GM23338 (cell line): ENCODE measurements at regions not wholly inside any gene's neighbourhood (a gene's known extent, or its start where the extent isn't known, plus 50 kb on each side); places are given as distances from the start of the nearest gene placed in this dataset.

Experiments used
- ATAC-seq: fragments of 200-7000 bp; cut with Tn5 transposase; 3 replicates; pipeline ENCODE4 v1.9.1; 2020
- DNase-seq: peaks from one replicate; pipeline ENCODE4 v3.0.0-alpha.2; 2015; ENCODE audit warnings: low spot score
- H2AFZ ChIP-seq: fragments of 200-600 bp; sonication (generic); 2 replicates; pipeline ENCODE4 v1.8.0; 2016; ENCODE audit warnings: antibody characterized with exemption, mild to moderate bottlenecking, moderate library complexity
- H3F3A ChIP-seq: fragments of 200-600 bp; sonication (generic); replicated peaks from 2 replicates; pipeline ENCODE4 v1.8.0; 2017; ENCODE audit warnings: antibody characterized with exemption, mixed run types, low read depth
- H3K27ac ChIP-seq: fragments of 200-600 bp; sonication (generic); 2 replicates; pipeline ENCODE4 v1.6.1; 2016; ENCODE audit warnings: low read depth
- H3K27me3 ChIP-seq: fragments of 200-600 bp; sonication (generic); 2 replicates; pipeline ENCODE4 v1.8.0; 2016; ENCODE audit warnings: mild to moderate bottlenecking, mixed run types, moderate library complexity; ENCODE audit not compliant: insufficient read depth
- H3K36me3 ChIP-seq: fragments of 200-600 bp; sonication (generic); 2 replicates; pipeline ENCODE4 v1.8.0; 2016; ENCODE audit warnings: mild to moderate bottlenecking; ENCODE audit not compliant: insufficient read depth
- H3K4me1 ChIP-seq: fragments of 200-600 bp; sonication (generic); 2 replicates; pipeline ENCODE4 v1.8.0; 2016; ENCODE audit warnings: mild to moderate bottlenecking, moderate library complexity; ENCODE audit not compliant: insufficient read depth
- H3K4me2 ChIP-seq: fragments of 200-600 bp; sonication (generic); 2 replicates; pipeline ENCODE4 v1.7.1; 2017; ENCODE audit warnings: mixed run types
- H3K4me3 ChIP-seq: fragments of 200-600 bp; sonication (generic); 2 replicates; pipeline ENCODE4 v1.6.1; 2016; ENCODE audit warnings: mixed run types
- H3K79me2 ChIP-seq: fragments of 200-600 bp; sonication (generic); replicated peaks from 2 replicates; pipeline ENCODE4 v1.8.0; 2017; ENCODE audit warnings: mild to moderate bottlenecking; ENCODE audit not compliant: insufficient read depth
- H3K9me2 ChIP-seq: fragments of 200-600 bp; sonication (generic); 2 replicates; pipeline ENCODE4 v1.8.0; 2017; ENCODE audit not compliant: insufficient read depth
- H4K20me1 ChIP-seq: fragments of 200-600 bp; sonication (generic); replicated peaks from 2 replicates; pipeline ENCODE4 v1.8.0; 2017; ENCODE audit warnings: mild to moderate bottlenecking; ENCODE audit not compliant: insufficient read depth
- H3K27ac Mint-ChIP-seq: 2 replicates; pipeline ENCODE4 v1.8.0; 2020; ENCODE audit warnings: inconsistent platforms, mild to moderate bottlenecking, moderate library complexity, mixed read lengths
- H3K27me3 Mint-ChIP-seq: 3 replicates; pipeline ENCODE4 v1.8.0; 2022; ENCODE audit warnings: low read depth, mild to moderate bottlenecking, moderate library complexity, mixed read lengths, inconsistent platforms; ENCODE audit not compliant: insufficient read depth, poor library complexity
- H3K36me3 Mint-ChIP-seq: 3 replicates; pipeline ENCODE4 v1.8.0; 2021; ENCODE audit warnings: low read depth, mild to moderate bottlenecking, inconsistent platforms, moderate library complexity, mixed read lengths
- H3K4me1 Mint-ChIP-seq: 3 replicates; pipeline ENCODE4 v1.8.0; 2020; ENCODE audit warnings: mild to moderate bottlenecking, inconsistent platforms, mixed read lengths
- H3K4me3 Mint-ChIP-seq: 3 replicates; pipeline ENCODE4 v1.8.0; 2021; ENCODE audit warnings: moderate library complexity, mild to moderate bottlenecking, inconsistent platforms, mixed read lengths
- H3K9me3 Mint-ChIP-seq: 3 replicates; pipeline ENCODE4 v1.8.0; 2020; ENCODE audit warnings: moderate library complexity, mild to moderate bottlenecking, inconsistent platforms, mixed read lengths
- CREB1 ChIP-seq: fragments of 250-450 bp; sonication (Bioruptor Pico); IDR thresholded peaks from 2 replicates; pipeline ENCODE4 v1.5.0; 2020; ENCODE audit warnings: low read depth, mild to moderate bottlenecking, moderate library complexity
- CTCF ChIP-seq, 2 experiments: fragments of 200-600 bp in 1 of 2; sonication (generic) in 1 of 2; conservative IDR thresholded peaks; 2 replicates each; pipeline versions ENCODE4 v1.5.1 to v1.6.1; 2016 to 2017; ENCODE audit warnings: antibody characterized with exemption in 2 of 2, low read depth in 2 of 2, mild to moderate bottlenecking in 2 of 2, moderate library complexity in 1 of 2
- EZH2 ChIP-seq: fragments of 200-600 bp; sonication (generic); IDR thresholded peaks from one replicate; pipeline ENCODE4 v1.8.0; 2017; ENCODE audit warnings: antibody characterized with exemption, mild to moderate bottlenecking, low read depth; ENCODE audit not compliant: unreplicated experiment
- EZH2phosphoT487 ChIP-seq: fragments of 200-600 bp; sonication (generic); IDR thresholded peaks from one replicate; pipeline ENCODE4 v1.8.1; 2018; ENCODE audit warnings: antibody characterized with exemption; ENCODE audit not compliant: unreplicated experiment
- POLR2AphosphoS5 ChIP-seq: IDR thresholded peaks from 2 replicates; pipeline ENCODE4 v1.6.1; 2016; ENCODE audit warnings: antibody characterized with exemption, low read depth
- REST ChIP-seq: IDR thresholded peaks from one replicate; pipeline ENCODE4 v1.6.1; 2018; ENCODE audit warnings: antibody characterized with exemption; ENCODE audit not compliant: unreplicated experiment
- ZNF114 ChIP-seq: fragments of 250-450 bp; sonication (Bioruptor Pico); IDR thresholded peaks from 2 replicates; pipeline ENCODE4 v1.5.0; 2020; ENCODE audit warnings: mild to moderate bottlenecking, moderate library complexity
- ZNF331 ChIP-seq: fragments of 250-450 bp; sonication (Bioruptor Pico); IDR thresholded peaks from 2 replicates; pipeline ENCODE4 v1.5.0; 2020; ENCODE audit warnings: low read depth, mild to moderate bottlenecking, moderate library complexity
- ZNF462 ChIP-seq: fragments of 250-450 bp; sonication (Bioruptor Pico); IDR thresholded peaks from 2 replicates; pipeline ENCODE4 v1.5.0; 2020; ENCODE audit warnings: mild to moderate bottlenecking, moderate library complexity

GRCh38 chr9:7980041-7980440 is 180.5 kb upstream of the DMAC1 start:
- 0 out of 2 replicates have a peak, but pooled peaks cover 3% of the 10 kb centered on the region for H3K9me2 ChIP-seq
- H3K4me1 Mint-ChIP-seq, result peaks cover 31% of the 10 kb centered on the region
- H2AFZ ChIP-seq, result peak overlapping the region; percentile 12; the same call in 1 of the 2 replicates
- TF ChIP-seq REST, result no peak
- no peak for TF ChIP-seq ZNF331 (CRISPR knock-in tag)
- TF ChIP-seq ZNF114, result no peak
- TF ChIP-seq ZNF462, result no peak
- no peak for TF ChIP-seq EZH2phosphoT487
- TF ChIP-seq POLR2AphosphoS5, result no peak
- no peak for TF ChIP-seq CTCF (conservative IDR thresholded peaks at IDR 0.05; ENCODE audit: low read depth in 2 of 2)
- no peak for TF ChIP-seq CREB1
- no peak for TF ChIP-seq EZH2
- H3K9me3 Mint-ChIP-seq, result no peaks in the 10 kb centered on the region
- H3F3A ChIP-seq, result no peaks in the 10 kb centered on the region
- H3K27me3 Mint-ChIP-seq, result peaks cover 1% of the 10 kb centered on the region
- H4K20me1 ChIP-seq, result no peaks in the 10 kb centered on the region
- H3K4me1 ChIP-seq, result peaks cover 22% of the 10 kb centered on the region
- DNase-seq (no peak), ATAC-seq (no peak)
- H3K27me3 ChIP-seq, result no peaks in the 10 kb centered on the region
- no peak overlapping the region for H3K27ac Mint-ChIP-seq
- H3K4me3 ChIP-seq, result no peak overlapping the region
- H3K36me3 Mint-ChIP-seq, result no peaks in the 10 kb centered on the region
- no peaks in the 10 kb centered on the region for H3K79me2 ChIP-seq
- no peak overlapping the region for H3K4me3 Mint-ChIP-seq
- H3K27ac ChIP-seq, result no peak overlapping the region
- H3K36me3 ChIP-seq, result no peaks in the 10 kb centered on the region
- no peak overlapping the region for H3K4me2 ChIP-seq
